ENCODE measurements at regions not wholly inside any gene's neighbourhood (a gene's known extent, or its start where the extent isn't known, plus 50 kb on each side); places are given as distances from the start of the nearest gene placed in this dataset.
A peak's percentile ranks its signal among the peaks of the same experiment; 100 is the strongest.

GRCh38 chr6:137645850-137646249, 151.7 kb upstream of the OLIG3 start:
- no peaks in the 10 kb centered on the region for H3K27me3 ChIP-seq (ENCODE audit: low read depth, low read length)
- no peaks in the 10 kb centered on the region for H3K36me3 ChIP-seq (ENCODE audit: control insufficient read depth in 1 of 2, insufficient read depth in 2 of 2, low read length in 2 of 2)
- no peak overlapping the region for H3K4me3 ChIP-seq (ENCODE audit: low read depth in 1 of 2, low read length in 2 of 2)
- no peaks in the 10 kb centered on the region for H3K4me1 ChIP-seq (ENCODE audit: control insufficient read depth in 1 of 2, insufficient read depth in 2 of 2, low read length in 2 of 2)
- no peaks in the 10 kb centered on the region for H3K9me3 ChIP-seq (ENCODE audit: control insufficient read depth in 1 of 2, low read length in 2 of 2)
- H3K27ac ChIP-seq (ENCODE audit: low read length): no peak overlapping the region

GRCh38 chr6:137646484-137646883, 152.3 kb upstream of the OLIG3 start:
- no peaks in the 10 kb centered on the region for H3K4me1 ChIP-seq (ENCODE audit: control insufficient read depth in 1 of 2, insufficient read depth in 2 of 2, low read length in 2 of 2)
- no peak overlapping the region for H3K27ac ChIP-seq (ENCODE audit: low read length)
- no peaks in the 10 kb centered on the region for H3K36me3 ChIP-seq (ENCODE audit: control insufficient read depth in 1 of 2, insufficient read depth in 2 of 2, low read length in 2 of 2)
- H3K27me3 ChIP-seq (ENCODE audit: low read depth, low read length): no peaks in the 10 kb centered on the region
- H3K9me3 ChIP-seq (ENCODE audit: control insufficient read depth in 1 of 2, low read length in 2 of 2): no peaks in the 10 kb centered on the region
- H3K4me3 ChIP-seq (ENCODE audit: low read depth in 1 of 2, low read length in 2 of 2): no peak overlapping the region

DNA sequence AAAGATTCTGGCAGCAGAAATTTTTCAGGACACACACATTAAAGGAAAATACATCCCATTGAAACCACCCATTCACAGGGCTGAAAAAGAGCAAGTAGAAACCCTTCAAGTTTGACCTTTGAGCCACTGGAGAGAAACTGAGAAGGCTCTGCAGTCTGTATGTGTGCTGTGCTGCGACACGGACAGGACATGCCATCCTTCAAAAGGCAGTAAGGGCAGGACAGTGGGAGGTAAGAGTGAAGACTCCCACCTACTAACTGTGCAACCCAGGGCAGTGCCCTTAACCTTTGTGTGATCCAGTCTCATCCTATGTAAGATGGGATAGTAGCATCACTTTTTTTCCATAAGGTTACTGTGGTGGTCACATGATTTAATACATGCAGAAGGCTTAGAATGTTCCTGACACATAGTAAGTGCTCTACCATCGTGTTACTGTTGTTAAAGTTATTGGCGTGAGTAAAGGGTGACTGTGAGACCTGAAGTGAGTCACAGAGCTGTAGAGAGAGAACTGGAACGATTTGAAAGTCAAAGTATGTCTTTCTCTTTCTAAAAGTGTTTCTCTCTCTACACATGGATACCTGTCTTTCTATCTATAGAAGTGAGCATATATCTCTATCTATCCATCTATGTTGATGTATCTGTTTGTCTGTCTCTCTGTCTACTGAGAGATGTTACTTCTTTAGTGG, 153.7 kb upstream of the OLIG3 start:
- no peaks in the 10 kb centered on the region for H3K27me3 ChIP-seq (ENCODE audit: low read depth, low read length)
- peaks cover 0 to 2% of the 10 kb centered on the region in 2 donors for H3K9me3 ChIP-seq (ENCODE audit: control insufficient read depth in 1 of 2, low read length in 2 of 2)
- H3K4me3 ChIP-seq (ENCODE audit: low read depth in 1 of 2, low read length in 2 of 2): no peak overlapping the region
- peak overlapping the region; percentile 41 for H3K27ac ChIP-seq (ENCODE audit: low read length)
- H3K4me1 ChIP-seq (ENCODE audit: control insufficient read depth in 1 of 2, insufficient read depth in 2 of 2, low read length in 2 of 2): no peaks in the 10 kb centered on the region
- no peaks in the 10 kb centered on the region for H3K36me3 ChIP-seq (ENCODE audit: control insufficient read depth in 1 of 2, insufficient read depth in 2 of 2, low read length in 2 of 2)

GRCh38 chr6:137650720-137651119, 156.5 kb upstream of the OLIG3 start:
- H3K27ac ChIP-seq (ENCODE audit: low read length): peak overlapping the region; percentile 8
- no peaks in the 10 kb centered on the region for H3K4me1 ChIP-seq (ENCODE audit: control insufficient read depth in 1 of 2, insufficient read depth in 2 of 2, low read length in 2 of 2)
- no peaks in the 10 kb centered on the region for H3K36me3 ChIP-seq (ENCODE audit: control insufficient read depth in 1 of 2, insufficient read depth in 2 of 2, low read length in 2 of 2)
- no peak overlapping the region for H3K4me3 ChIP-seq (ENCODE audit: low read depth in 1 of 2, low read length in 2 of 2)
- H3K27me3 ChIP-seq (ENCODE audit: low read depth, low read length): no peaks in the 10 kb centered on the region
- peaks cover 9 to 26% of the 10 kb centered on the region in 2 donors for H3K9me3 ChIP-seq (ENCODE audit: control insufficient read depth in 1 of 2, low read length in 2 of 2)

GRCh38 chr6:137651178-137651577, 157.0 kb upstream of the OLIG3 start:
- H3K27me3 ChIP-seq (ENCODE audit: low read depth, low read length): no peaks in the 10 kb centered on the region
- H3K4me1 ChIP-seq (ENCODE audit: control insufficient read depth in 1 of 2, insufficient read depth in 2 of 2, low read length in 2 of 2): no peaks in the 10 kb centered on the region
- peaks cover 9 to 26% of the 10 kb centered on the region in 2 donors for H3K9me3 ChIP-seq (ENCODE audit: control insufficient read depth in 1 of 2, low read length in 2 of 2)
- H3K36me3 ChIP-seq (ENCODE audit: control insufficient read depth in 1 of 2, insufficient read depth in 2 of 2, low read length in 2 of 2): no peaks in the 10 kb centered on the region
- peak overlapping the region; percentile 8 for H3K27ac ChIP-seq (ENCODE audit: low read length)
- no peak overlapping the region for H3K4me3 ChIP-seq (ENCODE audit: low read depth in 1 of 2, low read length in 2 of 2)

DNA sequence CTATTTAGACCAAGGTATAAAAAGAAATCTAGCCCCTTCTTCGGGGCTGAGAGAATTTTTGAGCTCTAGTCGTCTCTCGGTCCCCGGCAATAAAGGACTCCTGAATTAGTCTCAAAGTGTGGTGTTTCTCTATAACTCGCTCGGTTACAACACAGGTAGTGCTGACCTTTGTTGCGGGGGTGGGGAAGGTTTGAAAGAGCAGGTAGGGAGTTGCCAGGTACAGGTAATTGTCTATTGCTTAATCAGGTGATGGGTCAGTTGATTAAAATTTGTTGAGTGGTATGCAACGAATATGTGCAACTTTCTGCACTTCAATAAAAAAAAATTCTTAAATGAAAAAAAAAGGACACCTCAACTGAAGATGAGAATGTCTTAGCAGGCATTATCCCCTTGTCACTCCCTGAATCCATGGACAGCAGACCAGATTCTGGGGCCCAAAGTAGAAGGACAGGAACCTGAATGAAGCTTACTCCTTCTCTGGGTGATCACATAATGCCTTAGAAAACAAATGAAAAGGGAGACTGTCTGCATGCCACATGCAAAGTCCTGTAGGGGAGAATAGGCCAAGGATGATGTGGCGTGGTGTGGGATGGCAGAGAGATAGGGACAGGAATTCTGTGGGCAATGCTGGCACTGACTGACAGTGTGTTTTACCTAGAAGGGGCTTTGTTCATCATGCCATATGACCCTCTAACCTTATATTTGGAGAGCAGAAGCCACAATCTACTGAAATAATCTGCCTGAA, 157.6 kb upstream of the OLIG3 start:
- Histone ChIP-seq H3K27me3 (ENCODE audit: low read depth, low read length) (no peaks in the 10 kb centered on the region), H3K9me3 (ENCODE audit: control insufficient read depth in 1 of 2, low read length in 2 of 2) (peaks cover 9 to 30% of the 10 kb centered on the region in 2 donors), H3K4me3 (ENCODE audit: low read depth in 1 of 2, low read length in 2 of 2) (no peak overlapping the region), H3K4me1 (ENCODE audit: control insufficient read depth in 1 of 2, insufficient read depth in 2 of 2, low read length in 2 of 2) (no peaks in the 10 kb centered on the region), H3K36me3 (ENCODE audit: control insufficient read depth in 1 of 2, insufficient read depth in 2 of 2, low read length in 2 of 2) (no peaks in the 10 kb centered on the region), H3K27ac (ENCODE audit: low read length) (no peak overlapping the region)

DNA sequence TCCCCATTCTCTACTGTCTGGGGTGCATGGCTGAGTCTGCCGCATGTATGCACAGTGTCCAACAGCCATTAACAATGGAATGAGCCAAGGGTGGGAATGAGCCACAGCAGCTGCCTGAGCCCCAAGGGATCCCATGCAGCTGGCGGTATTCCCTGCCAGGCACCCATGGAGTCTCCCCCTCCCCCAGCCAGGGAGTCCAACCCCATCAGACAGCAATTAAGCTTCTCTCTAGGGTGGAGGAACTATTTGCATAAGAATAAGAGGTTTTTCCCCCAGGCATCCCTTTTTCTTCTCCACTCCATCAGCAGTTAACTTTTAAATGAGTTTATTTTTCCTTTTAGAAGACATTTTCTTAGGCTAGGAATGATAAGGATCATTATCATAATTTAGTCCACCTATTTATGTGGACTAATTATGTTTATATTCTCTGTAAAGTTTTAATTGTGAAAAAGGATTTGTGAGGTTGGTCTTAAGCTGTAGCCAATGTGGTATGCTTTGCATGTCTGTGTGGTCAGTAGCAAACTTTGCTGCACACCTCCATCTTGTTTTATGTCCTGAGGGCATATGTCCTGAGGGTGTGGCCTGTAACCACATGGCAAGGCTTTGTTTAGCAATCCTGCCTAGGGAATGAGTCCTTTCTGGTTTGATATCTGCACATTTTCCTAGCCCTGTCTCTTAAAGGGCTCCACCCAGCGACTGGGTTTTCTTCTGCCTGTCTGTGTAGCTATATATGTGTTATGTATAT, 158.9 kb upstream of the OLIG3 start:
- Histone ChIP-seq H3K36me3 (ENCODE audit: control insufficient read depth in 1 of 2, insufficient read depth in 2 of 2, low read length in 2 of 2) (no peaks in the 10 kb centered on the region), H3K27me3 (ENCODE audit: low read depth, low read length) (no peaks in the 10 kb centered on the region), H3K4me3 (ENCODE audit: low read depth in 1 of 2, low read length in 2 of 2) (no peak overlapping the region), H3K4me1 (ENCODE audit: control insufficient read depth in 1 of 2, insufficient read depth in 2 of 2, low read length in 2 of 2) (no peaks in the 10 kb centered on the region), H3K27ac (ENCODE audit: low read length) (no peak overlapping the region), H3K9me3 (ENCODE audit: control insufficient read depth in 1 of 2, low read length in 2 of 2) (peaks cover 9 to 31% of the 10 kb centered on the region in 2 donors)

DNA sequence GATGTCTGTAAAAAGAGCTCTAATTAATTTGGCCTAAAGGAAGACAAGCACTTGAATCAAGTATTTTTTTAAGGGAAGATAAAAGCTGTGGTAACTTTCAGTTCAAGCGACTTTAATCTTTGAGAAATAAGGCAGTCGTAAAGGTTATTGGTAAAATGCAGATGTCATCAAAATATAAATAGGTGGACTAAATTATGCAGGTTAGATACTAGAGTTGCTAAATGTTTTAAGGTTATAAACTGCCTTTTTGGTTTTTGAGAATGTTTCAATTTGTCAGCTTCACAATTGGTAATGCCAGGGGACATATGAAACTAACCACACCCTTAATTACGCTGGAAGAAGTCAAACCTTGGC, 159.5 kb upstream of the OLIG3 start:
- Histone ChIP-seq H3K27ac (ENCODE audit: low read length) (no peak overlapping the region), H3K4me3 (ENCODE audit: low read depth in 1 of 2, low read length in 2 of 2) (no peak overlapping the region), H3K9me3 (ENCODE audit: control insufficient read depth in 1 of 2, low read length in 2 of 2) (peaks cover 9 to 31% of the 10 kb centered on the region in 2 donors), H3K36me3 (ENCODE audit: control insufficient read depth in 1 of 2, insufficient read depth in 2 of 2, low read length in 2 of 2) (no peaks in the 10 kb centered on the region), H3K27me3 (ENCODE audit: low read depth, low read length) (no peaks in the 10 kb centered on the region), H3K4me1 (ENCODE audit: control insufficient read depth in 1 of 2, insufficient read depth in 2 of 2, low read length in 2 of 2) (no peaks in the 10 kb centered on the region)

GRCh38 chr6:137654365-137654981, 160.3 kb upstream of the OLIG3 start:
- H3K4me3 ChIP-seq (ENCODE audit: low read depth in 1 of 2, low read length in 2 of 2): no peak overlapping the region

GRCh38 chr6:137655291-137655690, 161.1 kb upstream of the OLIG3 start:
- Histone ChIP-seq H3K27ac (ENCODE audit: low read length) (no peak overlapping the region), H3K27me3 (ENCODE audit: low read depth, low read length) (no peaks in the 10 kb centered on the region), H3K4me1 (ENCODE audit: control insufficient read depth in 1 of 2, insufficient read depth in 2 of 2, low read length in 2 of 2) (no peaks in the 10 kb centered on the region), H3K4me3 (ENCODE audit: low read depth in 1 of 2, low read length in 2 of 2) (no peak overlapping the region), H3K36me3 (ENCODE audit: control insufficient read depth in 1 of 2, insufficient read depth in 2 of 2, low read length in 2 of 2) (no peaks in the 10 kb centered on the region), H3K9me3 (ENCODE audit: control insufficient read depth in 1 of 2, low read length in 2 of 2) (peaks cover 9 to 31% of the 10 kb centered on the region in 2 donors)

More at GRCh38 chr6:137654365-137654981, 160.3 kb upstream of the OLIG3 start:
- Histone ChIP-seq H3K4me1 (ENCODE audit: control insufficient read depth in 1 of 2, insufficient read depth in 2 of 2, low read length in 2 of 2) (no peaks in the 10 kb centered on the region), H3K9me3 (ENCODE audit: control insufficient read depth in 1 of 2, low read length in 2 of 2) (peaks cover 9 to 31% of the 10 kb centered on the region in 2 donors), H3K27ac (ENCODE audit: low read length) (no peak overlapping the region), H3K36me3 (ENCODE audit: control insufficient read depth in 1 of 2, insufficient read depth in 2 of 2, low read length in 2 of 2) (no peaks in the 10 kb centered on the region), H3K27me3 (ENCODE audit: low read depth, low read length) (no peaks in the 10 kb centered on the region)

GRCh38 chr6:137656735-137657134, 162.5 kb upstream of the OLIG3 start:
- peaks cover 9 to 31% of the 10 kb centered on the region in 2 donors for H3K9me3 ChIP-seq (ENCODE audit: control insufficient read depth in 1 of 2, low read length in 2 of 2)

More at GRCh38 chr6:137656735-137657134, 162.5 kb upstream of the OLIG3 start:
- Histone ChIP-seq H3K36me3 (ENCODE audit: control insufficient read depth in 1 of 2, insufficient read depth in 2 of 2, low read length in 2 of 2) (no peaks in the 10 kb centered on the region), H3K27ac (ENCODE audit: low read length) (no peak overlapping the region), H3K27me3 (ENCODE audit: low read depth, low read length) (no peaks in the 10 kb centered on the region), H3K4me1 (ENCODE audit: control insufficient read depth in 1 of 2, insufficient read depth in 2 of 2, low read length in 2 of 2) (no peaks in the 10 kb centered on the region), H3K4me3 (ENCODE audit: low read depth in 1 of 2, low read length in 2 of 2) (no peak overlapping the region)

Data from muscle layer of duodenum (tissue), 2 donors.